Nucleus accumbens (tissue), 56 donors: ENCODE measurements at regions not wholly inside any gene's neighbourhood (a gene's known extent, or its start where the extent isn't known, plus 50 kb on each side); places are given as distances from the start of the nearest gene placed in this dataset.
A peak's percentile ranks its signal among the peaks of the same experiment; 100 is the strongest.
"Not testable (repeated sequence)": the region's sequence is repeated elsewhere in the genome, so short reads cannot be mapped to it uniquely, and the experiment has no call there.

Source experiments
- DNase-seq, 56 donors: peaks; one replicate each; lab custom pipeline; 2025; lab: John Stamatoyannopoulos, UW

DNA sequence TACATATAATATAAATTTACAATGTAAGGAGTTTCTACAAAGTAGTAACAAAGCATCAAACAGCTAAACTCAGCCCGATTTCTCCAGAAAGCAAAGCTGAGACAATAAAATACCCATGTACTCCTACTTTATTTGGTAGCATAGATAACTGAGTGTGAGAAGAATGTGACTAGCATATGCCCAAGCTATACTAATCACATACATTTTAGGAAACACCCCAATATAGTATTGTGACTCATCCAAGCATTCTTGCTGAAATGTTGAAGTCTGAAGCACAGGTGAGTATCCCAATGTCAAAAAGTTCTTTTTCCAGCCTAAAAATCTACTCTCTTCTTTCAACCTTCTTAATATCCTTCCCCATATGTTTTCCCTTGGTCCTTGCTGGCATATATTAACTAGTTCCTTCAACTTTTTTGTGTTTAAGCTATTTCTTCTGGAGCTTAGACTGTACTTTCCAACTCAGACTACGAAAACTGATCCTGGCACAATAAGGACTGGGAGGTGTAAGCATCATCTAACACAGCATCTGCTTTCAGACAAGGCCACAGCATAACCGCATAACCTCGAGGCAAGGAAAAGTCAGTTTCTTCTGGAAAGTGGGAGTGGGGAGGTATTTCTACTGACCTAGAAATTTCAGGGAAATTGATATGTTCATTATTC is 163.0 kb upstream of the RNPC3 start:
- DNase-seq = no peak

DNA sequence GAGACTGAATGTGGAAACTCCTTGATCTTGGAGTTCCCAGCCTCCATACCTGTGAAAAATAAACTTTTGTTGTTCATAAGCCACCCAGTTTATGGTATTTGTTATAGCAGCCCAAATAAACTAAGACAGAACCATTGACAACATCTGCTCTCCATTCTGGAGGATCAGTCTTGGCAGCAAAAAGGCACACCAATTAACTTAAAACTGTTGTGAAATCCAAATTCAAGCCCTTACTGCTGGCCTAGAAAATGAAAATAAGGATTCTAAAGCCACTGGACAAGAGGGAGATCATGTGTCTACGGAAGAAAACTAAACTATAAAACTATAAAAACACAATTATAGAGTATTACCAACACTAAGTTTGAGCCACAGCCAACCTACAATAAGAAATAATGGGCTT is 172.1 kb upstream of the RNPC3 start:
- DNase-seq = no peak

DNA sequence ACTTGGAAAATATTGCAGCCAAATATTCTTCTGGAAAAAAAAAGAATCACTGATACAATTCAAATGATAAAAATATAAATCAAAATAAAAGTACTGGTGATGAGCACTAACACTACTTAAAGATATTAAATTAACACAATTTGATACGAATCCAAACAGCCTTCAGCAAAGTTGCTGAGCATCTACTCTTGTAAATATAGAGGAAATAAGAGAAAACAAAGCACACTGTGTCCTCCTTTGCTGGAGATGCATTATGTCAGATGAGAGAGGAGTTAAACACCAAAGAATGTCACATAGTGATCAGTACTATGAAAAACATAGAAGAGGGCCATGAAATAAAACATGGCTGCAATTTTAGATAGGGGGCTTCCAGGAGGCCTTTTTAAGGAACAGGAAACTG is 177.4 kb upstream of the RNPC3 start:
- DNase-seq = no peak

DNA sequence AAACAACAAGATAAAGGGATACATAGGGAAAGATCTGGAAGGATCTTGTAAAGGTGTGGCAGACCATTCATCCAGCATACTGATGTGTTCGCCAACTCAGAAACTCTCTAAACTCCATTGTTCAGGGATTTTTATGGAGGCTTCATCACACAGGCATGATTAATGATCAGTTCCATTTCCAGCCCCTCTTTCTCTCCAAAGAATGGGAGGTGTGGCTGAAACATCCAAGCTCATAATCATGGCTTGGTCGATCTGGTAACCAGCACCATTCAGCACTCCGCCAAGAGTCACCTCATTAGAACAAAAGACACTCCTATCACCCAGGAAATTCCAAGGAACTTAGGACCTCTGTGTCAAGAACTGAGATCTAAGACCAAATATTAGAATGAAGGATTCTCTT is 180.6 kb upstream of the RNPC3 start:
- no peak for DNase-seq

DNA sequence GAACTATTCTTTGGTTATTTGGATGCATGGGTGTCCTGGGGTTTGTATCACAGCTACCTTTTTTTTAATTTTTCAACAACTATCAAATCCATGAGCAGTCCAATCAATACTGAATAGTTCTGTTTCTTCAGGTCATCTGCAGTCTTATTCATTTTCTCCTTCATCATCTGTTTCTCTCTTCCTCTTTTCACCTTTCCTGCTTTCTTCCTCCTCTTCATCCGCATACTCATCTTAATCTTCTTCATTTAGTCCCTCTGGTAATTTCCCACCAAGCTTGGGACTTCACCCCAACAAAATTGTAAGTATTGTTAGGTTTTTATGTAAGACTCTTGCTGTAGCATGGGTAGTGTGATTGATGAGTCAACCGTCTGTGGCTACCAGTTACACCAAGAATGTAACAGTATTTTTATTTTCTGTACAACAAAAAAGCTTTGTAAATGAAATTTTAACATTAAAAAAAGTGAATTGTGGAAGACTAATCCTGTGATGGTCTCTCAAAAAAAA is 184.1 kb upstream of the RNPC3 start:
- no peak for DNase-seq

DNA sequence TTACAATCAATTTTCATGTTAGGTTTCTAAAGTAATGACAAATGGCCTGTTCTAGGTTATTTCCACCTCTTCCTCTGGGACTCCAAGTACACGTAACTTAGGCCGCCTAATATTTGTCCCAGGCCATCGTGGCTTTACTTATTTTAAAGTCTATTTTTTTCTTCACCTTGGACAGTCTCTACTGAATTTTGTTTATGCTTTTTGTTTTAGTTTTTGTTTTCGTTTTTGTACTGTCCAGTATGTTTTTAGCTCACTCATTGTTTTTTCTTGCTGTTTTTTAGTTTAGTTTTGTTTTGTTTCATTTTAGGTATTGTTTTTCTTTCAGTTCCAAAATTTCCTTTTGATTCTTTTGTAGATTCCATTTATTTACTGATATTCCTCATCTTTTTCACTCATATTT is 187.7 kb upstream of the RNPC3 start:
- DNase-seq = no peak

DNA sequence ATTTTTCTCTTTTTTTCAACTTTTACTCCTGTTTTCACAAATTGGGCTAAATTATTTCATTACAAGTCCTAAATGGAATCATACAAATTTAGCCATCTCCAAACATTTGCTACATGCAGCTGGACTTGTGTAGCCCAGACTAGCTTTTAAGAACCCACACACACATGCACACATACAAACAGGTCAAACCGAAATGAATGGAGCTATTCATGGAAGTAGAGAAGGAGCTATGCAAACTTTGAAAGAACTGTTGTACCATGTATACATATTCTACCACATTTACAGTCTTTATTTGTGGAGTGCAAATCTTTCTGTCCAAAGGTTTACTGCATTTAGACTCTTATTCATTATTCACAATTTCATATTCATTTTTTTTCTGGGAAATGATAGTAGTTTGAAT is 189.1 kb upstream of the RNPC3 start:
- peak in 2 of 56 donors; percentile 0 for DNase-seq

DNA sequence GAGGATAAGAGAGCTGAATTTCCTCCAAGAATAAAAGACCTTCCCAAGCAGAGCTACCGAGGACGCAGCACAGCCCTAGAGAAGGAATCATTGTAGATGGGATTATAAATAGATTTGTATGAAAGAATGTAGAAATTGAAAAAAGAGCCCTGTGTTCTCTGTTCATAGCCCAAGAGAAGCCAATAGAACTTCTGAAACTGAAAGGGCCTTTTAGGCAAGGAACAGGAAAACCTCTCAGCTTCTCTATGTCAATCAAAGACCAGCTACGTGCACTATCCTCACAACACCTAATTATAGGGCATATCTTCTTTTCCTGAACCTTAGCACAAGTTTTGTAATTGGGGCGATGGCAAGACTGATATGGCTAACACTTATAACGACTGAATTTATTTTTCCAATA is 192.4 kb upstream of the RNPC3 start:
- DNase-seq = peak in 1 of 56 donors; percentile 0

DNA sequence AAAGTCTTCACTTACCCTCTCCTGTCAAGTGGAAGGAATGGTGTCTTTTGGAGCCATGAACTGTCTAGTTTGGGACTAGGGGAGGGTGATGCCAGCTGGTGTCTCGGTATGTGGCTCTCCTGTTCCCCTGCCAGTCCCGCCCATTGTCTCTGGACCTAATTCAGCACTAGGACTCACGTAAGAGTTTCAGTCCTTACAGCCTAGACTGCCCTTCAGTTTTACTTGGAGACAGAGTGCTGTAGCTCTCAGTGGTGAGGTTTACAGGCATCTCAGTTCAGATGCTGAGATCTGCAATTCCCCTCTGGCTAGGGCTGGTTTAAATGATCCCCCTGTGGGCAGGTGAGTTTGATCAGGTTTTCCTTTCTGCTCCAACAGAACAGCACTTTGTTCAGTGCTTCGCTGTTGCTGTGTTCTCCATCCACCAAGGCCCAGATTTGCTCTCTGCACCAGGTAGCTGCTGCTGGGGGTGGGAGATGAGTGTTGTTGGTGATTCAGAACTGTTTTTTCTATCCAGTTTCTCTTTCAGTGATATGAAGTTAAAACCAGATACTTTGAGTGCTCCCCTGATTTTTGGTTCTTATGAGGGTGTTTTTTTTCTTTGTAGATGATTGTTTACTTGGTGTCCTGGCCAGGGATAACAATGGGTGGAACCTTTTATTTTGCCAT is 198.3 kb upstream of the RNPC3 start:
- DNase-seq = no peak

DNA sequence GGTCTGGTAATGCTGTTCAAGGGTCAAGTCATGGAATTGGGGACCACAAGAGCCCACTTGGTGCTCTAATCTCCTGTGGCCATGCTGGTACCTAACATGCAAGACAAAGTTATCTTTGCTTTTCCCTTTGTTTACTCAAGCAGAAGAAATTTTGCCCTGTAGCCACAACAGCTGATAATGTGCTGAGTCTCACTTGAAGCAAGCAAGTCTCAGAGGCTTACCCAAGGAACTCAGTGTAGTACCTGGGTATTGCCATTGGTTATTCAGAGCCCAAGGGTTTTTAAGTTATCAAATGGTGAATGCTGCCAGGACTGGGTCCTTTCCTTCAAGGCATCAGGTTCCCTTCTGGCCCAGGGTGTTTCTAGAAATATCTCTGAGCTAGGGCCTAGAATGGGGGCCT is 198.9 kb upstream of the RNPC3 start:
- DNase-seq = no peak

DNA sequence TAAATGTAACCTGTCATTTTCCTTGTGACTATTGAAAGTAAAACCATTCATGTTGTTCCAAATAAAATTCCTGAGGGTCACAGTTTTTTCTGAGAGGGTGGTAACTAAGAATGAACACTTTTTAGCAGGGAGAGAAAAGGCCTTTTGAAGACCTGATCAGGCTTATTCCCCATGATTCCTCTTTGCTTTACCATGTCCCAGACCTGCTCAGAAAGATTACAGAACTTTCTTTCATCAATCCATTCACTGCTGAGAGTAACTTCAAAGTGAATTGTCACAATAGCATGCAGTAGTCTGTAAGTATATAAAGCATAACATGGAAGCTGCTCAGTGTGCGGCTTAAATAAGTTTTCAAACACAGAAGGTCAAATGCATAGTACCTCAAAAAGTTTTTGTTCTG is 201.5 kb upstream of the COL11A1 start:
- DNase-seq = no peak

DNA sequence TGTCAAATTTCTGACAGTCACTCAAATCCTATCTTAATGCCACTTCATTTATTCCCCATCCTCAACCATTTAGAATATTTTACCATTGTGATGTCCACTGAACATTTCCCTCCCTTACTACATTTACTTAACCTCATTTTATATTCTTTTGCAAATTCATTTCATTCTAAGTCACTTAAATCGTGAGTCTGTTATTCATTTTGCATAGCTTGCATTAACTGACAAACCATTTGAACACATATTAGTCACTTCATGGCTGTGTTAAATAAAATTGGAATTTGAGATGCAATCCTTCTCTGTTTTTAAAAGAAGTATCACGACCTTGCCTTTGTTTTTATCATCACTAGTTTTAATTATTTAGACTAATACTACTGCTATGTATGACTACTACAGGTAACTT is 199.4 kb upstream of the COL11A1 start:
- no peak for DNase-seq

DNA sequence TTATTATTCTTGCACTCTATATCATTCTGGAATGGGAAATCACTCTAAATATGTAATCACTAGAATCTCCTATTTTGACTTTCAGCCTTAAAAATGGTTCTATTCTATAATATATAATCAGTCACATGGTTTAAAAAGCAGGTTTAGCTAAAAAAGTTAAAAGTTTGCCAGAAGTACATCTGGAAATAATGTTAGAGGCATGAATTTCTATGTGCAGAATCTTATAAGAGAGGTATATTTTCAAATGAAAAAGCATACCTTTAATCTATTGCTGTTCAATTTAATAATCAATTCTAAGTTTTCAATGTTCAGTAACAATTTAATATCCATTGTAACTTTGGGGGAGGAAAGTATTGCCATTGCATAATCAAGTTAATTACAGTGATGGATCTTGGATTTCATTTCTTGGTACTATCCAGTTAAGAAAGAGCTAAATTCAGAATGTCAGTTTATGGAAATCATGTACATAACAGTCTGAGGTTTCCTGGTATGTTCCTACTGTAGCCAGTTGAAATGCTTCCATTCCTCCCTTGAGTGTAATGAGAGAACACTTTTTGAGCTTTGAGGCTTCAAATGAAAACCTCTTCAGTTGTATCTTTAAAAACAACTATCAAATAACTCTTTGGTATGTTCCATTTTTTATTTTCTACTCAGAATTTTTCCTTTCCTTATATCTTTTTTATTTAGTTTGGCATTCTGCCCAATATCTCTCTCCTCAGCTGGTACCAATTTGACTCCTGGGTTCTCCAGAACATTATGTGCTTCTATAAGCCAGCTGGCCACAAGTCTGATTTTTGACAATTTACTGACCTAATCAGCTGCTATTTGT is 175.7 kb upstream of the COL11A1 start:
- DNase-seq = no peak

DNA sequence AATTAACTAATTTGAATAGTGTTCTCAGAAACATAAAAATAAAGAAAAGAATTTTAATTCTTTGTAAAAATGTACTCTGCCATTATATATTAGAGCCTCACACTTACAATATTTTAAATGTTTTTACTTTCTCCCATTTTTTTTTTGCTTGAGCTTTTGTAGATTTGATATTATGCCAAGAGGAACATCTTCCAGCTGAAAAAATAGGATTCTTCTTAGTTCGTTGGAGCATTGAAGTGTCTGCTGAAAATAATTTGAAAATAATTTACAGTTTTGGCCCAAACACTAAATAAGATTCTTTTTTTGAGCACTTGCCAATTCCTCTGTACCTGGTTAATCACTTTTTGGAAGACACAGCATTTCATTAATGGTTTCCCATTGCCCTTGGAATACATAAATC is 175.0 kb upstream of the COL11A1 start:
- no peak for DNase-seq

DNA sequence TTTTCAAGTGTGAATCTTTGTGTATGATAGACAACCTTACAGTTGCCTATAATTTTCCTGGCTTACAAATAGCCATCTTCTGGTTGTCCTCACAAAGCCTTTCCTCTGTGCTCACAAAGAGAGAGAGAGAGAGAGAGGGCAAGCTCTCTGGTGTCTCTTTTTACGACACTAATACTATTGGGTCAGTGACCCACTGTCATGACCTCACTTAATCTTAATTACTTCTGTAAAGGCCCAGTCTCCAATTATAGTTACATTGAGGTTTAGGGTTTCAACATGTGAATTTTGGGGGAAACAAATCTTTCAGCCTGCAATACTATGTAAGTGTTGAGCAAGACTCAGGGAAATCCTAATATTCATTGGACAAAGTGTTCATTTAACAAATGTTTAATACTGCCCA is 167.4 kb upstream of the COL11A1 start:
- DNase-seq = no peak

DNA sequence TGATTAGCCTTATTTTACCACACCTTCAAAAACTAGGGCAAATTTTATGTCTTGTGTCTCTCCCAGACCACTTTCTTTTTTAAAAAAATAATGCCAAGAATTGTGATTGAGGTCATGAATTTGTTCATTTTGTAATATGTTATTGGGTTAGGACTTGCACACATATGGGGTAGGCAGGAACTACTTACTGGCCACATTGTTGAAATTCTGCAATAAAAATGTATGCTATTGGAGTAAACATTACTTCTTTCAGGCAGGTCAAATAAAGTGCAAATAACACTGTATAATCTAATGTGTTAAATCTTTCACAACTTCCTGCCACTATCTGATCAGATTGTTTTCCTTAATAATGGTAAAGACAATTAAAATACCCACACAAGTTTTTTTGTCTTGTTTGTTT is 166.6 kb upstream of the COL11A1 start:
- DNase-seq = no peak

DNA sequence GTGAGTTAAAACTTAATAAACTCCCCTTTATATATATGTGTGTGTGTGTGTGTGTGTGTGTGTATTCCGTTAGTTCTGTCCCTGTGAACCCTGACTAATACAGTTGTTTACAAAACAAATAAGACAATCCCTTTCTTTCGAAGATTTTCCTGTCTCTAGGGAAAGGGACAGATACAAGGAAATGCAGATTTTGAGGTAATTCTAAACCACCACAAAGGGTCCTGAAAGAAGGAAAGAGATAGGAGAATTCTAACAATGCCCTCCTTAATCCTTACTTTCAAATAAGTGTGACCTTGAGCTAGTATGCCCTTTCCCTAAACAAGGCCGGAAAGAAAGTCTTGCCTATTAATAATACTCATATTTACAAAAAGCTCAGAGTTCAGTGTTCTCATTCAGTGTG is 164.8 kb upstream of the COL11A1 start:
- no peak for DNase-seq

DNA sequence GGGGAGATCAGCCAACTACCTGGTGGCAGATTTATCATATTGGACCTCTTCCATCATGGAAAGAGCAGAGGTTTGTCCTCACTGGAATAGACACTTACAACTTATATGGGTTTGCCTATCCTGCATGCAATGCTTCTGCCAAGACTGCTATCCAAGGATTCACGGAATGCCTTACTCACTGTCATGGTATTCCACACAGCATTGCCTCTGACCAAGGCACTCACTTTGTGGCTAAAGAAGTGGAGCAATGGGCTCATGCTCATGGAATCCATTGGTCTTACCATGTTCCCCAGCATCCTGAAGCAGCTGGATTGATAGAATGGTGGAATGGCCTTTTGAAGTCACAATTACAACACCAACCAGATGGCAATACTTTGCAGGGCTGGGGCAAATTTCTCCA is 163.1 kb upstream of the COL11A1 start:
- not testable (repeated sequence) for DNase-seq

DNA sequence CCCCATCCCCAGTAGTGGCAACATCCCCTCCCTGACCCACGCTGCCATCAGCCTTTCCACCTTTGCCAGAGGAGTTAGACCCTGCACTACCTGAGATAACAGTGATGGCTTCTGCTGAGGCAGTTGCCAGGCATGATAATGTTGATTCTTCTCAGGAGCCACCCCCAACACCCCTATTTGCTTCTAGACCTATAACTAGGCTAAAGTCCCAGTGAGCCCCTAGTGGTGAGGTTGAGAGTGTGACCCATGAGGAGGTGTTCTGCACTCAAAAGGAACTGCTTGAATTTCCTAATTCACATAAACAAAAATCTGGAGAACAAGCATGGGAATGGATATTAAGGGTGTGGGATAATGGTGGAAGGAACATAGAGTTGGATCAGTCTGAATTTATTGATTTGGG is 159.6 kb upstream of the COL11A1 start:
- no peak for DNase-seq

DNA sequence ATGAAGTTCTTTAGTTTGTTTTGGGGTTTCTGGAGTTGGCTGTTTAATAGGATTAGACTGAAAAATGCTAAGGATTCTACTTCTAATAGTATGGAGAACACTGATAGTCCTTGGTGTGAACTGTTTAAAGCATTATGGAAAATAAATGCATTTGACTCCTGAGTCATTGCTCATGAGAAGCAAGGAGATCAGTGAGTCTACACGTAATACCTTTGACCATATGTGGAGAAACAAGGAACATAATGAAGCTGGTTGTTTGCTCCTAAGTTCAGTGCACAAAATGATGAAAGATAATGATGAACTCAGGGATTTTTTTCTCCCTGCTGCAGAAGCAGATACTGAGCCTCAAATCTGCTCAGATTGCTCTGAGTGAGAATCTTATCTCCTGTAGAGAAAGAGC is 158.9 kb upstream of the COL11A1 start:
- no peak for DNase-seq

DNA sequence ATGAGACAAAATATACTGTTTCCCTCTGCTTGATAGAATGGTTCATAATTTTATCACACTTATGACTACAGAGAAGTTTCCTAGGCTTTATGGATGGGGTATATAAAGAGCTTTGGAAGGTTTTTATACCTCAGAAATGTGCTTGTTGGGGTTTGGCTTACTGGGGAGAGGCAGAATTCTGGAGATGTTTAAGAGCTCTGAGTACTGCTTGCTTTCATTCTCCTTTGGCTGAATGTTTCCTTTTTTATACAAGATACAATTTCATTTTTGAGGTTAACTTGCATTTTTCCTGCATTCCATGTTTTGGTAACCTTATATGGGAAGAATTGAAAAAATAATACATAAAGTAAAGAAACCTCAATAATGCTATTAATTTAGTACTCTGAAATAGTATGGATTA is 157.7 kb upstream of the COL11A1 start:
- no peak for DNase-seq

DNA sequence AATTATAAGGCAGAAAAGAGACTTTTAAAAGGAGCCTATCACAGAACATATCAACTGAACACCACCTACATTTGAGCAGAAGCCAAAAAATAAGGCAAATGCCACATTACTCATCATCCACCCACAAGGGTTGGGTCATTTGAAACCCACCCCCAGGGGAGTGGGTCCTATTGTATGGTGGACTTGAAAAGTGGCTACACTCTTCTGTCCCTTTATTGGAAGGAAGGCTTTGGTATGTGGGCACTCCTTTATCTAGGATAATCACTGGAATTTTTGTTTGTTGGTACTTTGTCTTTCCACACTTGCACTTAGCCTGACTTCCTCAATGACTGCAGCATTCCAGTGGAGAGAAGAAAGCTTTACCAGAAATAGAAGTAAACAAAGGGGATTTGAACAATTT is 157.2 kb upstream of the COL11A1 start:
- DNase-seq = no peak
